ENCODE measurements at regions not wholly inside any gene's neighbourhood (a gene's known extent, or its start where the extent isn't known, plus 50 kb on each side); places are given as distances from the start of the nearest gene placed in this dataset.
A peak's percentile ranks its signal among the peaks of the same experiment; 100 is the strongest.
"Not testable (repeated sequence)": the region's sequence is repeated elsewhere in the genome, so short reads cannot be mapped to it uniquely, and the experiment has no call there.

GRCh38 chr2:16396986-16397385, 268.6 kb downstream of the CYRIA start:
- DNase-seq (ENCODE audit: low spot score in 2 of 2) (no peak), FAIRE-seq (no peak)

GRCh38 chr2:16396171-16396570, 269.5 kb downstream of the CYRIA start:
- DNase-seq (ENCODE audit: low spot score in 2 of 2) (no peak), FAIRE-seq (no peak)

GRCh38 chr2:16395601-16396000, 270.0 kb downstream of the CYRIA start:
- FAIRE-seq (no peak), DNase-seq (ENCODE audit: low spot score in 2 of 2) (no peak)

GRCh38 chr2:16394986-16395550, 270.6 kb downstream of the CYRIA start:
- FAIRE-seq (no peak), DNase-seq (ENCODE audit: low spot score in 2 of 2) (no peak)

GRCh38 chr2:16394072-16394985, 271.3 kb downstream of the CYRIA start:
- DNase-seq (ENCODE audit: low spot score in 2 of 2) (peak in 1 of 2 donors; percentile 21), FAIRE-seq (no peak)

- no peak for FAIRE-seq
- no peak for DNase-seq (ENCODE audit: low spot score in 2 of 2)
Observed at GRCh38 chr2:16393500-16394071, 272.0 kb downstream of the CYRIA start.

- no peak for FAIRE-seq
- peak in 1 of 2 donors; percentile 7 for DNase-seq (ENCODE audit: low spot score in 2 of 2)
Observed at GRCh38 chr2:16392647-16393499, 272.8 kb downstream of the CYRIA start.

- FAIRE-seq, result no peak
- DNase-seq (ENCODE audit: low spot score in 2 of 2), result no peak
Observed at GRCh38 chr2:16391986-16392385, 273.6 kb downstream of the CYRIA start.

- no peak for DNase-seq (ENCODE audit: low spot score in 2 of 2)
- no peak for FAIRE-seq
Observed at GRCh38 chr2:16390561-16390960, 275.1 kb downstream of the CYRIA start.

- no peak for DNase-seq (ENCODE audit: low spot score in 2 of 2)
- FAIRE-seq, result no peak
Observed at GRCh38 chr2:16389611-16390010, 276.0 kb downstream of the CYRIA start.

- DNase-seq (ENCODE audit: low spot score in 2 of 2); FAIRE-seq: not testable (repeated sequence)
Observed at GRCh38 chr2:16388199-16388830, 277.3 kb downstream of the CYRIA start.

GRCh38 chr2:16387461-16387984, 278.1 kb downstream of the CYRIA start:
- FAIRE-seq (no peak), DNase-seq (ENCODE audit: low spot score in 2 of 2) (no peak)

GRCh38 chr2:16386431-16386830, 279.2 kb downstream of the CYRIA start:
- DNase-seq (ENCODE audit: low spot score in 2 of 2) (no peak), FAIRE-seq (no peak)

GRCh38 chr2:16386031-16386430, 279.6 kb downstream of the CYRIA start:
- no peak for FAIRE-seq
- DNase-seq (ENCODE audit: low spot score in 2 of 2), result no peak

- no peak for FAIRE-seq
- no peak for DNase-seq (ENCODE audit: low spot score in 2 of 2)
Observed at GRCh38 chr2:16385341-16385740, 280.3 kb downstream of the CYRIA start.

- DNase-seq (ENCODE audit: low spot score in 2 of 2) (no peak), FAIRE-seq (no peak)
Observed at GRCh38 chr2:16383411-16383810, 282.2 kb downstream of the CYRIA start.

GRCh38 chr2:16382451-16382850, 283.2 kb downstream of the CYRIA start:
- no peak for DNase-seq (ENCODE audit: low spot score in 2 of 2)
- no peak for FAIRE-seq

- FAIRE-seq, result no peak
- DNase-seq (ENCODE audit: low spot score in 2 of 2), result no peak
Observed at GRCh38 chr2:16381511-16381910, 284.1 kb downstream of the CYRIA start.

- DNase-seq (ENCODE audit: low spot score in 2 of 2); FAIRE-seq: not testable (repeated sequence)
Observed at GRCh38 chr2:16379901-16380300, 285.7 kb downstream of the CYRIA start.

GRCh38 chr2:16379061-16379460, 286.6 kb downstream of the CYRIA start:
- FAIRE-seq; DNase-seq (ENCODE audit: low spot score in 2 of 2): not testable (repeated sequence)
